ENCODE measurements at regions not wholly inside any gene's neighbourhood (a gene's known extent, or its start where the extent isn't known, plus 50 kb on each side); places are given as distances from the start of the nearest gene placed in this dataset.

- Histone ChIP-seq H2AFZ (ENCODE audit: control insufficient read depth, low read depth, low read length) (no peak overlapping the region), H3K9ac (ENCODE audit: control insufficient read depth, insufficient read depth, low read length) (no peak overlapping the region), H3K79me2 (ENCODE audit: control insufficient read depth, insufficient read depth, low read length) (no peaks in the 10 kb centered on the region), H3K27ac (ENCODE audit: control insufficient read depth, insufficient read depth) (no peak overlapping the region), H3K9me3 (replicated peaks; ENCODE audit: control insufficient read depth, insufficient read depth, low read length) (no peaks in the 10 kb centered on the region), H3K4me2 (ENCODE audit: control insufficient read depth, insufficient read depth) (no peak overlapping the region), H4K20me1 (ENCODE audit: control insufficient read depth, insufficient read depth) (no peaks in the 10 kb centered on the region), H3K4me3 (no peak overlapping the region), H3K36me3 (ENCODE audit: control insufficient read depth in 2 of 2, insufficient read depth in 2 of 2, low read length in 1 of 2) (no peaks in the 10 kb centered on the region), H3K4me1 (ENCODE audit: control insufficient read depth, insufficient read depth, low read length) (no peaks in the 10 kb centered on the region), H3K27me3 (replicated peaks in 1 of 2; ENCODE audit: control insufficient read depth in 2 of 2, insufficient read depth in 2 of 2, low read length in 1 of 2) (no peaks in the 10 kb centered on the region; a peak in 1 of 4 replicates)
- intact Hi-C loops (cut with micrococcal nuclease; ENCODE audit: unreplicated experiment): no loop called here
- ATAC-seq (no peak), DNase-seq (ENCODE audit: low read depth, low spot score) (no peak), FAIRE-seq (no peak)
- TF ChIP-seq NFXL1 (IDR thresholded peaks at IDR 0.05; ENCODE audit: borderline replicate concordance) (no peak), IRF5 (IDR thresholded peaks at IDR 0.05; ENCODE audit: borderline replicate concordance) (no peak), FOXM1 (IDR thresholded peaks at IDR 0.05; ENCODE audit: low read depth, low read length) (no peak), SMAD1 (IDR thresholded peaks at IDR 0.05; ENCODE audit: low read depth, partially characterized antibody) (no peak), CTCF (IDR thresholded peaks at IDR 0.05 in 2 of 3, conservative IDR thresholded peaks at IDR 0.05 in 1 of 3; ENCODE audit: control insufficient read depth in 2 of 3, extremely low read depth in 1 of 3, insufficient read depth in 1 of 3, low read depth in 3 of 3, low read length in 3 of 3) (no peak)
- BruUV-seq (replicated peaks): no TSS peak
- in situ Hi-C loops (cut with MboI): no loop called here
- ChIA-PET RAD21 (ENCODE audit: unreplicated experiment) (no interaction called here), CTCF (interaction anchor here (1.2 kb wide), 1 partner anchor 117 kb away, joined by 3 read pairs; no protein-coding TSS in a partner anchor), POLR2A (no interaction called here), SMC1A (ENCODE audit: uncharacterized antibody, unreplicated experiment) (interaction anchor here (1.1 kb wide), 1 partner anchor 117 kb away, joined by 3 read pairs; no protein-coding TSS in a partner anchor)
- 23% methylated on average over 2 of the region's 2 CpGs for WGBS (ENCODE audit: insufficient coverage, insufficient replicate concordance, low lambda C conversion rate, missing lambda C conversion rate)
These were observed 71.1 kb upstream of the SESTD1 start for GRCh38 chr2:179335732-179336131.

Data from GM12878 (cell line).